ENCODE measurements at regions not wholly inside any gene's neighbourhood (a gene's known extent, or its start where the extent isn't known, plus 50 kb on each side); places are given as distances from the start of the nearest gene placed in this dataset.
A peak's percentile ranks its signal among the peaks of the same experiment; 100 is the strongest.

DNA sequence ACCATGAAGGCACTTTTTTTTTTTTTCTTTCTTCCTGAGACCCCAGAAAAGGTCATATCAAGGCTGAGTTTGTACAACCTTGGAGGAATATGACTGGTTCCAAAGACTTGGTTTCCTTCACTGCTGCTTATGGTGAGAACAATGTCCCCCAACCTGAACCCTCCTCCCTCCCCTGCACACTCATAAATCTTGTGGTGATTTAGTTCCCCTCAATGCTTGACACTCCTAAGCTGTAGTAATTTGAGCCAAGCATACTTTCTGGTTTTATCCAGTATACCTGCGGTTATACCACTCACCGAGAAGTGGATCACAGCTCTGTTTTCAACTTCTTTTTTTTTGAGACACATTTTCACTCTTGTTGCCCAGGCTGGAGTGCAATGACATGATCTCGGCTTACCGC lies 149.9 kb upstream of the KLF4 start:
- H2BK15ac ChIP-seq (ENCODE audit: low read depth, low read length) = no peak overlapping the region
- no peak overlapping the region for H2BK20ac ChIP-seq (ENCODE audit: low read depth, low read length, poor library complexity, severe bottlenecking)
- peaks cover 10% of the 10 kb centered on the region for H3K23me2 ChIP-seq (ENCODE audit: insufficient read length, low read depth, low read length, poor library complexity, severe bottlenecking)
- no peak overlapping the region for H3K56ac ChIP-seq (ENCODE audit: insufficient read length, low read depth, low read length)
- H3K14ac ChIP-seq (ENCODE audit: insufficient read depth, low read length) = no peak overlapping the region
- WGBS (ENCODE audit: extremely low coverage, insufficient read length, low lambda C conversion rate) = no CpG with 5 or more reads among the region's 4 CpGs
- no peak overlapping the region for H2AK5ac ChIP-seq (ENCODE audit: insufficient read length, low read length)
- no peak overlapping the region for H3K27ac ChIP-seq (ENCODE audit: insufficient read length, low read depth, low read length)
- no peak overlapping the region for H3T11ph ChIP-seq (ENCODE audit: low read length)
- no peaks in the 10 kb centered on the region for H3K9me3 Mint-ChIP-seq
- H2BK12ac ChIP-seq (ENCODE audit: insufficient read length, low read depth, low read length) = no peak overlapping the region
- no peaks in the 10 kb centered on the region for H3K27me3 ChIP-seq (ENCODE audit: insufficient read depth, low read length)
- H3K23ac ChIP-seq (ENCODE audit: insufficient read length, low read depth, low read length) = no peak overlapping the region
- no peak overlapping the region for H2BK5ac ChIP-seq (ENCODE audit: insufficient read length, low read length)
- H3K9me3 ChIP-seq (ENCODE audit: control insufficient read depth, low read depth, low read length) = no peaks in the 10 kb centered on the region
- H3K79me2 ChIP-seq (ENCODE audit: insufficient read depth, low read length) = no peaks in the 10 kb centered on the region
- H3K4me1 ChIP-seq (ENCODE audit: insufficient read depth, low read length) = no peaks in the 10 kb centered on the region
- H3K79me1 ChIP-seq (ENCODE audit: insufficient read depth, low read depth, low read length, poor library complexity, severe bottlenecking) = no peaks in the 10 kb centered on the region
- peaks cover 35% of the 10 kb centered on the region for H3K27me3 Mint-ChIP-seq (ENCODE audit: low read depth)
- no peak overlapping the region for H3K27ac Mint-ChIP-seq
- H3K4me1 Mint-ChIP-seq = peaks cover 12 to 26% of the 10 kb centered on the region in 2 experiments
- H3K18ac ChIP-seq (ENCODE audit: insufficient read length, low read depth, low read length) = no peak overlapping the region
- peak overlapping the region in 1 of 2 experiments; percentile 36; a peak in 1 of 5 replicates for H3K4me3 Mint-ChIP-seq
- H4K8ac ChIP-seq (replicated peaks; ENCODE audit: insufficient read length, low read depth, low read length) = no peak overlapping the region
- H3K36me3 Mint-ChIP-seq (ENCODE audit: insufficient read depth in 1 of 3, low read depth in 3 of 3) = no peaks in the 10 kb centered on the region
- no peak overlapping the region for H2AFZ ChIP-seq (ENCODE audit: low read length)
- H2BK120ac ChIP-seq (ENCODE audit: low read depth, low read length, poor library complexity, severe bottlenecking) = no peak overlapping the region
- H3K4ac ChIP-seq (ENCODE audit: low read depth, low read length) = no peak overlapping the region
- no peak overlapping the region for H4K91ac ChIP-seq (ENCODE audit: insufficient read length, low read depth, low read length)
- no peaks in the 10 kb centered on the region for H4K20me1 ChIP-seq (ENCODE audit: control insufficient read depth, insufficient read depth, insufficient read length)
- no peak overlapping the region for H4K5ac ChIP-seq (ENCODE audit: insufficient read length, low read depth, low read length)
- H3K4me2 ChIP-seq (ENCODE audit: insufficient read depth, insufficient read length, low read length) = no peak overlapping the region
- H3K9ac ChIP-seq (ENCODE audit: extremely low read depth, insufficient read length, low read length) = no peak overlapping the region
- DNase-seq = no peak
- TF ChIP-seq, protein P1, sequence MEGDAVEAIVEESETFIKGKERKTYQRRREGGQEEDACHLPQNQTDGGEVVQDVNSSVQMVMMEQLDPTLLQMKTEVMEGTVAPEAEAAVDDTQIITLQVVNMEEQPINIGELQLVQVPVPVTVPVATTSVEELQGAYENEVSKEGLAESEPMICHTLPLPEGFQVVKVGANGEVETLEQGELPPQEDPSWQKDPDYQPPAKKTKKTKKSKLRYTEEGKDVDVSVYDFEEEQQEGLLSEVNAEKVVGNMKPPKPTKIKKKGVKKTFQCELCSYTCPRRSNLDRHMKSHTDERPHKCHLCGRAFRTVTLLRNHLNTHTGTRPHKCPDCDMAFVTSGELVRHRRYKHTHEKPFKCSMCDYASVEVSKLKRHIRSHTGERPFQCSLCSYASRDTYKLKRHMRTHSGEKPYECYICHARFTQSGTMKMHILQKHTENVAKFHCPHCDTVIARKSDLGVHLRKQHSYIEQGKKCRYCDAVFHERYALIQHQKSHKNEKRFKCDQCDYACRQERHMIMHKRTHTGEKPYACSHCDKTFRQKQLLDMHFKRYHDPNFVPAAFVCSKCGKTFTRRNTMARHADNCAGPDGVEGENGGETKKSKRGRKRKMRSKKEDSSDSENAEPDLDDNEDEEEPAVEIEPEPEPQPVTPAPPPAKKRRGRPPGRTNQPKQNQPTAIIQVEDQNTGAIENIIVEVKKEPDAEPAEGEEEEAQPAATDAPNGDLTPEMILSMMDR (conservative IDR thresholded peaks at IDR 0.05) = no peak
